Right lobe of liver (tissue), 6 donors: ENCODE measurements at regions not wholly inside any gene's neighbourhood (a gene's known extent, or its start where the extent isn't known, plus 50 kb on each side); places are given as distances from the start of the nearest gene placed in this dataset.

ENCODE experiments used
- ATAC-seq, 4 donors: fragments of 200-7000 bp; cut with Tn5 transposase; one replicate each; pipeline ENCODE4 v1.9.1; 2020; ENCODE audit warnings: mild to moderate bottlenecking in 4 of 4, moderate library complexity in 4 of 4
- DNase-seq, 3 donors: peaks; one replicate each; pipeline ENCODE4 v3.0.0-alpha.2; 2020
- H3K27ac ChIP-seq, 3 donors: fragments of 200-600 bp; one replicate each; pipeline ENCODE4 v1.8.0; 2022
- H3K27me3 ChIP-seq, 2 donors: fragments of 200-600 bp; one replicate each; pipeline ENCODE4 v1.8.0; 2022
- H3K36me3 ChIP-seq, 4 donors: fragments of 200-600 bp; sonication (generic) in 1 of 4; one replicate each; pipeline versions ENCODE4 v1.5.1 to v1.8.0; 2017 to 2022; ENCODE audit warnings: control low read depth in 1 of 4
- H3K4me1 ChIP-seq, 4 donors: fragments of 200-600 bp; sonication (generic) in 1 of 4; one replicate each; pipeline versions ENCODE4 v1.5.1 to v1.8.0; 2017 to 2022; ENCODE audit warnings: control low read depth in 1 of 4
- H3K4me3 ChIP-seq, 3 donors: fragments of 200-600 bp; one replicate each; pipeline ENCODE4 v1.8.0; 2022
- H3K9me3 ChIP-seq, 4 donors: fragments of 200-600 bp; sonication (generic) in 1 of 4; one replicate each; pipeline versions ENCODE4 v1.5.1 to v1.8.0; 2017 to 2022; ENCODE audit warnings: control low read depth in 1 of 4
- POLR2A ChIP-seq: fragments of 450-650 bp; IDR thresholded peaks from one replicate; pipeline ENCODE4 v1.6.1; 2017; ENCODE audit warnings: antibody characterized with exemption, mild to moderate bottlenecking
- WGBS: methylation state at CpG from one replicate; pipeline ENCODE4 v1.1.6; 2018; ENCODE audit warnings: low coverage, low lambda C conversion rate; ENCODE audit not compliant: insufficient coverage; ENCODE audit errors: missing lambda C conversion rate; 5-methylcytosine and 5-hydroxymethylcytosine counted together
- intact Hi-C, 2 donors: fragments of 100-400 bp; cut with DNase I; formaldehyde crosslinking; loops; one replicate each; pipeline versions ENCODE4 v1.11.2 to v1.14.1; 2022
- TF ChIP-seq, protein P1 (sequence below), 4 donors: fragments of 200-600 bp in 3 of 4; fragments of 450-650 bp in 1 of 4; IDR thresholded peaks; one replicate each; pipeline versions ENCODE4 v1.5.1 to v1.8.0; 2016 to 2022; ENCODE audit warnings: antibody characterized with exemption in 4 of 4, mild to moderate bottlenecking in 2 of 4
- donor health status: DM: no; HTN: yes; CAD: no.
- donor health status: DM: no; HTN: no; CAD: no.
- donor health status: DM: no; HTN: no; CAD: no.
- donor health status: DM: no; HTN: yes; CAD: no.
- donor health status: DM: no; HTN: yes; CAD: no.

GRCh38 chr18:65651192-65651591 lies 99.6 kb upstream of the CDH7 start:
- intact Hi-C loops: no loop called here

DNA sequence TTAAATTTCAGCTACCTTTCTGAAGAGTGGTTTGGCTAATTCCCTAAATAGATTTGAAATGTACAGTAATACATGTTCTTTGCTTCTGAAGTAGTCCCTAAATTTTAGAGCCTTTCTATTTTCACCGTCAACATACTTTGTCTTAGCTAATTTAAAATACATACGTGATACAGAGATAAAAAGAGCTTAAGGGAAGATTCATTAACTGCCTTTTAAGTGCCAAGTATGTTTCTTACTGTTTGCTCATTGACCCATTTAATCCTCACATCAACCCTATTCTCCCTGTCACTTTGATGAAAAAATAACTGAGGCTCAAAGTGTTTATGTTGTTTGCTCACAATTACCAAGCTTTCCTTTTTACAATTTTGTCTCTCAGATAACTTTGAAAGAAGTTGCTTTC lies 118.6 kb upstream of the CDH7 start:
- DNase-seq (no peak), ATAC-seq (no peak)
- TF ChIP-seq, protein P1, sequence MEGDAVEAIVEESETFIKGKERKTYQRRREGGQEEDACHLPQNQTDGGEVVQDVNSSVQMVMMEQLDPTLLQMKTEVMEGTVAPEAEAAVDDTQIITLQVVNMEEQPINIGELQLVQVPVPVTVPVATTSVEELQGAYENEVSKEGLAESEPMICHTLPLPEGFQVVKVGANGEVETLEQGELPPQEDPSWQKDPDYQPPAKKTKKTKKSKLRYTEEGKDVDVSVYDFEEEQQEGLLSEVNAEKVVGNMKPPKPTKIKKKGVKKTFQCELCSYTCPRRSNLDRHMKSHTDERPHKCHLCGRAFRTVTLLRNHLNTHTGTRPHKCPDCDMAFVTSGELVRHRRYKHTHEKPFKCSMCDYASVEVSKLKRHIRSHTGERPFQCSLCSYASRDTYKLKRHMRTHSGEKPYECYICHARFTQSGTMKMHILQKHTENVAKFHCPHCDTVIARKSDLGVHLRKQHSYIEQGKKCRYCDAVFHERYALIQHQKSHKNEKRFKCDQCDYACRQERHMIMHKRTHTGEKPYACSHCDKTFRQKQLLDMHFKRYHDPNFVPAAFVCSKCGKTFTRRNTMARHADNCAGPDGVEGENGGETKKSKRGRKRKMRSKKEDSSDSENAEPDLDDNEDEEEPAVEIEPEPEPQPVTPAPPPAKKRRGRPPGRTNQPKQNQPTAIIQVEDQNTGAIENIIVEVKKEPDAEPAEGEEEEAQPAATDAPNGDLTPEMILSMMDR (IDR thresholded peaks at IDR 0.05): no peak
- H3K4me1 ChIP-seq: no peaks in the 10 kb centered on the region
- 55% methylated on average over 2 of the region's 2 CpGs for WGBS
- H3K27ac ChIP-seq: no peak overlapping the region
- no peaks in the 10 kb centered on the region for H3K27me3 ChIP-seq
- H3K9me3 ChIP-seq: no peaks in the 10 kb centered on the region
- H3K4me3 ChIP-seq: no peak overlapping the region
- no peaks in the 10 kb centered on the region for H3K36me3 ChIP-seq
- intact Hi-C loops: no loop called here

More at GRCh38 chr18:65651192-65651591, 99.6 kb upstream of the CDH7 start:
- H3K36me3 ChIP-seq: no peaks in the 10 kb centered on the region
- no peak for DNase-seq
- no peak overlapping the region for H3K4me3 ChIP-seq
- H3K4me1 ChIP-seq: no peaks in the 10 kb centered on the region
- no peak for ATAC-seq
- TF ChIP-seq, protein P1 (IDR thresholded peaks at IDR 0.05): no peak
- TF ChIP-seq POLR2A: no peak
- H3K9me3 ChIP-seq: no peaks in the 10 kb centered on the region
- WGBS: 54% methylated on average over 4 of the region's 4 CpGs
- no peaks in the 10 kb centered on the region for H3K27me3 ChIP-seq
- H3K27ac ChIP-seq: no peak overlapping the region

DNA sequence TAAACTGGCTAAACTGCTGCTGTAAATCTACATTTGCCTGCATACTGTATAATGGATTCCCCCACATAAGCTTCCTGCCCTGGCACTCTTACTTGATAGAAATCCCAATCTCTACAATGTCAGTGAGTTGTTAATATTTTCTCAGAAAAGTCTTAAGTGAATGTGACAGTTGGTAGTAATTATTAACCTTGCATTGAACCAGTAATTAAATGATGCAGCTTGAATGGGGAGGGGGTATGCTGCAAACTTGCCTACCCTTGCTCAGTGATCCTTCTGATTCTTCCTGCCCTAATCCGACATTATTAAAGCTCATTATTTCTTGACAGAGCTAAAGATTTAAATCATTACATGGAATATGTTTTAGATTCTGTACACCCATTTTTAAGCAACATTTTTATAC lies 119.0 kb upstream of the CDH7 start:
- Histone ChIP-seq H3K27me3 (no peaks in the 10 kb centered on the region), H3K4me3 (no peak overlapping the region), H3K36me3 (no peaks in the 10 kb centered on the region), H3K4me1 (no peaks in the 10 kb centered on the region), H3K27ac (no peak overlapping the region), H3K9me3 (no peaks in the 10 kb centered on the region)
- TF ChIP-seq, protein P1 (IDR thresholded peaks at IDR 0.05): no peak
- no peak for TF ChIP-seq POLR2A
- DNase-seq (no peak), ATAC-seq (no peak)
- intact Hi-C loops: no loop called here
- 40% methylated on average over 1 of the region's 1 CpG for WGBS

GRCh38 chr18:65628390-65628789 lies 122.4 kb upstream of the CDH7 start:
- Histone ChIP-seq H3K27ac (no peak overlapping the region), H3K9me3 (no peaks in the 10 kb centered on the region), H3K4me3 (no peak overlapping the region), H3K36me3 (no peaks in the 10 kb centered on the region), H3K27me3 (no peaks in the 10 kb centered on the region), H3K4me1 (no peaks in the 10 kb centered on the region)
- TF ChIP-seq POLR2A: no peak
- TF ChIP-seq, protein P1 (IDR thresholded peaks at IDR 0.05): no peak
- no peak for DNase-seq
- WGBS: 38% methylated on average over 1 of the region's 1 CpG
- intact Hi-C loops: no loop called here
- ATAC-seq: no peak

DNA sequence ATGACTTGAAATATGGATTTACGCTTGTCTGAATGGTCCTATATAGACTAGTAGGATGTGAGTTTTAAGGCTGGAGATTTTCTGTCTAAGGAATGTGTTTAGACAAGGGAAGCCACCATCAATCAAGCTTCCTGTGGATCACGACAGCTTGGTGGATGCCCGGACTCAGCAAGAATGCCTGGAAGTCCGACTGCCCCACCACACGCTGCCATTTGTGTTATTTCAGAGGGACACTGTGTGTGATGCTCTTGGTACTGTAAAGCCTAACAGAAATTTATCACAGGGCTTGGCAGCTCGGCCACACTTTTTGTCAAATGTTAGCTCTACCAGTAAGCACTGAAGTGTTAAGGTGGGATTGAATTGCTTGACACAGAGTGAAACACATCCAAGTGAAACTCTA lies 127.1 kb upstream of the CDH7 start:
- H3K9me3 ChIP-seq: no peaks in the 10 kb centered on the region
- H3K27ac ChIP-seq: no peak overlapping the region
- no peaks in the 10 kb centered on the region for H3K27me3 ChIP-seq
- no peaks in the 10 kb centered on the region for H3K4me1 ChIP-seq
- no peak overlapping the region for H3K4me3 ChIP-seq
- TF ChIP-seq, protein P1 (IDR thresholded peaks at IDR 0.05): no peak
- TF ChIP-seq POLR2A: no peak
- no peaks in the 10 kb centered on the region for H3K36me3 ChIP-seq
- WGBS: 24% methylated on average over 6 of the region's 6 CpGs
- intact Hi-C loops: no loop called here
- ATAC-seq (no peak), DNase-seq (no peak)
